ENCODE measurements at regions not wholly inside any gene's neighbourhood (a gene's known extent, or its start where the extent isn't known, plus 50 kb on each side); places are given as distances from the start of the nearest gene placed in this dataset.
"Not testable (repeated sequence)": the region's sequence is repeated elsewhere in the genome, so short reads cannot be mapped to it uniquely, and the experiment has no call there.

GRCh38 chr7:57775396-57776088 lies 325.6 kb downstream of the ZNF716 start:
- Histone ChIP-seq H3K4me3 (ENCODE audit: severe bottlenecking) (no peak overlapping the region), H3K27ac (ENCODE audit: poor library complexity, severe bottlenecking) (no peak overlapping the region), H3K27me3 (ENCODE audit: insufficient read depth, poor library complexity, severe bottlenecking) (no peaks in the 10 kb centered on the region), H3K4me1 (ENCODE audit: insufficient read depth, poor library complexity, severe bottlenecking) (no peaks in the 10 kb centered on the region), H3K36me3 (ENCODE audit: low read depth) (no peaks in the 10 kb centered on the region), H3K9me3 (ENCODE audit: severe bottlenecking) (no peaks in the 10 kb centered on the region)
- DNase-seq (ENCODE audit: low spot score) (no peak), ATAC-seq (ENCODE audit: low read depth) (no peak)
- TF ChIP-seq CTCF (IDR thresholded peaks at IDR 0.05; ENCODE audit: poor library complexity, severe bottlenecking): no peak

GRCh38 chr7:57776136-57776856 lies 326.3 kb downstream of the ZNF716 start:
- not testable (repeated sequence) for ATAC-seq (ENCODE audit: low read depth); H3K4me3 ChIP-seq (ENCODE audit: severe bottlenecking); H3K4me1 ChIP-seq (ENCODE audit: insufficient read depth, poor library complexity, severe bottlenecking); H3K27ac ChIP-seq (ENCODE audit: poor library complexity, severe bottlenecking); DNase-seq (ENCODE audit: low spot score); H3K9me3 ChIP-seq (ENCODE audit: severe bottlenecking); H3K36me3 ChIP-seq (ENCODE audit: low read depth); H3K27me3 ChIP-seq (ENCODE audit: insufficient read depth, poor library complexity, severe bottlenecking)

- Histone ChIP-seq H3K36me3 (ENCODE audit: low read depth) (no peaks in the 10 kb centered on the region), H3K4me3 (ENCODE audit: severe bottlenecking) (no peak overlapping the region), H3K27me3 (ENCODE audit: insufficient read depth, poor library complexity, severe bottlenecking) (no peaks in the 10 kb centered on the region), H3K9me3 (ENCODE audit: severe bottlenecking) (no peaks in the 10 kb centered on the region), H3K27ac (ENCODE audit: poor library complexity, severe bottlenecking) (no peak overlapping the region), H3K4me1 (ENCODE audit: insufficient read depth, poor library complexity, severe bottlenecking) (no peaks in the 10 kb centered on the region)
- DNase-seq (ENCODE audit: low spot score) (no peak), ATAC-seq (ENCODE audit: low read depth) (no peak)
- TF ChIP-seq CTCF (IDR thresholded peaks at IDR 0.05; ENCODE audit: poor library complexity, severe bottlenecking): no peak
Observed at GRCh38 chr7:57789130-57789529, 339.2 kb downstream of the ZNF716 start.

- DNase-seq (ENCODE audit: low spot score) (no peak), ATAC-seq (ENCODE audit: low read depth) (no peak)
- no peak overlapping the region for H3K27ac ChIP-seq (ENCODE audit: poor library complexity, severe bottlenecking)
- H3K4me3 ChIP-seq (ENCODE audit: severe bottlenecking): no peak overlapping the region
- no peak for TF ChIP-seq CTCF (IDR thresholded peaks at IDR 0.05; ENCODE audit: poor library complexity, severe bottlenecking)
- H3K4me1 ChIP-seq (ENCODE audit: insufficient read depth, poor library complexity, severe bottlenecking): no peaks in the 10 kb centered on the region
- H3K9me3 ChIP-seq (ENCODE audit: severe bottlenecking): no peaks in the 10 kb centered on the region
- H3K27me3 ChIP-seq (ENCODE audit: insufficient read depth, poor library complexity, severe bottlenecking): no peaks in the 10 kb centered on the region
- H3K36me3 ChIP-seq (ENCODE audit: low read depth): no peaks in the 10 kb centered on the region
Observed at GRCh38 chr7:57819491-57819981, 369.6 kb downstream of the ZNF716 start.

GRCh38 chr7:57820477-57820876 lies 370.5 kb downstream of the ZNF716 start:
- ATAC-seq (ENCODE audit: low read depth) (no peak), DNase-seq (ENCODE audit: low spot score) (no peak)
- H3K27ac ChIP-seq (ENCODE audit: poor library complexity, severe bottlenecking): no peak overlapping the region
- H3K36me3 ChIP-seq (ENCODE audit: low read depth): no peaks in the 10 kb centered on the region
- no peaks in the 10 kb centered on the region for H3K27me3 ChIP-seq (ENCODE audit: insufficient read depth, poor library complexity, severe bottlenecking)
- H3K4me3 ChIP-seq (ENCODE audit: severe bottlenecking): no peak overlapping the region
- no peaks in the 10 kb centered on the region for H3K4me1 ChIP-seq (ENCODE audit: insufficient read depth, poor library complexity, severe bottlenecking)
- no peaks in the 10 kb centered on the region for H3K9me3 ChIP-seq (ENCODE audit: severe bottlenecking)
- TF ChIP-seq CTCF (IDR thresholded peaks at IDR 0.05; ENCODE audit: poor library complexity, severe bottlenecking): no peak

All from RWPE2 (cell line).